ENCODE measurements at regions not wholly inside any gene's neighbourhood (a gene's known extent, or its start where the extent isn't known, plus 50 kb on each side); places are given as distances from the start of the nearest gene placed in this dataset.

GRCh38 chr4:124178449-124179021 is 534.0 kb downstream of the ANKRD50 start:
- peak; percentile 32 for DNase-seq (ENCODE audit: low read depth)

GRCh38 chr4:124179506-124180186 is 532.9 kb downstream of the ANKRD50 start:
- no peak for DNase-seq (ENCODE audit: low read depth)

- DNase-seq (ENCODE audit: low read depth), result peak; percentile 20
Measured at GRCh38 chr4:124181039-124181438, 531.5 kb downstream of the ANKRD50 start.

GRCh38 chr4:124183231-124183630 is 529.3 kb downstream of the ANKRD50 start:
- no peak for DNase-seq (ENCODE audit: low read depth)

- DNase-seq (ENCODE audit: low read depth), result no peak
Measured at GRCh38 chr4:124183926-124184325, 528.6 kb downstream of the ANKRD50 start.

- no peak for DNase-seq (ENCODE audit: low read depth)
Measured at GRCh38 chr4:124184792-124185191, 527.7 kb downstream of the ANKRD50 start.

- DNase-seq (ENCODE audit: low read depth), result no peak
Measured at GRCh38 chr4:124188595-124188994, 523.9 kb downstream of the ANKRD50 start.

- peak; percentile 8 for DNase-seq (ENCODE audit: low read depth)
Measured at GRCh38 chr4:124189545-124189944, 523.0 kb downstream of the ANKRD50 start.

- DNase-seq (ENCODE audit: low read depth), result no peak
Measured at GRCh38 chr4:124191329-124191728, 521.2 kb downstream of the ANKRD50 start.

GRCh38 chr4:124192544-124192943 is 520.0 kb downstream of the ANKRD50 start:
- no peak for DNase-seq (ENCODE audit: low read depth)

- DNase-seq (ENCODE audit: low read depth), result no peak
Measured at GRCh38 chr4:124199185-124199584, 513.3 kb downstream of the ANKRD50 start.

GRCh38 chr4:124199755-124200154 is 512.8 kb downstream of the ANKRD50 start:
- DNase-seq (ENCODE audit: low read depth), result peak; percentile 70

- DNase-seq (ENCODE audit: low read depth), result no peak
Measured at GRCh38 chr4:124201636-124202035, 510.9 kb downstream of the ANKRD50 start.

GRCh38 chr4:124202099-124202498 is 510.4 kb downstream of the ANKRD50 start:
- peak; percentile 15 for DNase-seq (ENCODE audit: low read depth)

- DNase-seq (ENCODE audit: low read depth), result peak; percentile 63
Measured at GRCh38 chr4:124203613-124204238, 508.8 kb downstream of the ANKRD50 start.

- DNase-seq (ENCODE audit: low read depth), result peak; percentile 66
Measured at GRCh38 chr4:124206779-124207605, 505.5 kb downstream of the ANKRD50 start.

GRCh38 chr4:124209211-124209610 is 503.3 kb downstream of the ANKRD50 start:
- no peak for DNase-seq (ENCODE audit: low read depth)

GRCh38 chr4:124209626-124210025 is 502.9 kb downstream of the ANKRD50 start:
- no peak for DNase-seq (ENCODE audit: low read depth)

- no peak for DNase-seq (ENCODE audit: low read depth)
Measured at GRCh38 chr4:124210746-124211145, 501.8 kb downstream of the ANKRD50 start.

GRCh38 chr4:124212815-124213630 is 499.5 kb downstream of the ANKRD50 start:
- no peak for DNase-seq (ENCODE audit: low read depth)

GRCh38 chr4:124219389-124219788 is 493.1 kb downstream of the ANKRD50 start:
- no peak for DNase-seq (ENCODE audit: low read depth)

- DNase-seq (ENCODE audit: low read depth), result no peak
Measured at GRCh38 chr4:124224256-124224655, 488.3 kb downstream of the ANKRD50 start.
